ENCODE measurements at regions not wholly inside any gene's neighbourhood (a gene's known extent, or its start where the extent isn't known, plus 50 kb on each side); places are given as distances from the start of the nearest gene placed in this dataset.

- no peaks in the 10 kb centered on the region for H3K27me3 ChIP-seq (ENCODE audit: insufficient read depth in 3 of 3, low read length in 2 of 3)
- H3K27ac ChIP-seq: no peak overlapping the region
- intact Hi-C loops (cut with DNase I): no loop called here
- H3K4me3 ChIP-seq: no peak overlapping the region
- WGBS, 3 donors: 73 to 85% (median 83%) methylated on average over 4 of the region's 4 CpGs
- TF ChIP-seq CTCF (IDR thresholded peaks at IDR 0.05): no peak
- ATAC-seq: no peak
- peaks cover 9% of the 10 kb centered on the region for H3K9me3 ChIP-seq
- no peaks in the 10 kb centered on the region for H3K36me3 ChIP-seq (ENCODE audit: insufficient read depth in 1 of 2, low read depth in 1 of 2)
- DNase-seq: no peak
- H3K4me1 ChIP-seq: no peaks in the 10 kb centered on the region
Observed at GRCh38 chr3:163878396-163878795, 1199.9 kb downstream of the SI start.

- Histone ChIP-seq H3K4me3 (no peak overlapping the region), H3K4me1 (no peaks in the 10 kb centered on the region), H3K9me3 (peaks cover 9% of the 10 kb centered on the region), H3K36me3 (ENCODE audit: insufficient read depth in 1 of 2, low read depth in 1 of 2) (no peaks in the 10 kb centered on the region), H3K27ac (no peak overlapping the region), H3K27me3 (ENCODE audit: insufficient read depth in 3 of 3, low read length in 2 of 3) (no peaks in the 10 kb centered on the region)
- TF ChIP-seq CTCF (IDR thresholded peaks at IDR 0.05): no peak
- no peak for DNase-seq
- ATAC-seq: no peak
- WGBS, 3 donors: 81 to 86% (median 83%) methylated on average over 2 of the region's 2 CpGs
- intact Hi-C loops (cut with DNase I): no loop called here
Observed at GRCh38 chr3:163877805-163878204, 1200.5 kb downstream of the SI start.

- H3K4me1 ChIP-seq: no peaks in the 10 kb centered on the region
- no peaks in the 10 kb centered on the region for H3K9me3 ChIP-seq
- ATAC-seq: no peak
- no peaks in the 10 kb centered on the region for H3K36me3 ChIP-seq (ENCODE audit: insufficient read depth in 1 of 2, low read depth in 1 of 2)
- H3K27ac ChIP-seq: no peak overlapping the region
- no peak overlapping the region for H3K4me3 ChIP-seq
- no peak for DNase-seq
- no peak for TF ChIP-seq CTCF (IDR thresholded peaks at IDR 0.05)
- no peaks in the 10 kb centered on the region for H3K27me3 ChIP-seq (ENCODE audit: insufficient read depth in 3 of 3, low read length in 2 of 3)
- intact Hi-C loops (cut with DNase I): no loop called here
Observed at GRCh38 chr3:163863146-163863545, 1215.2 kb downstream of the SI start.

- Histone ChIP-seq H3K27ac (no peak overlapping the region), H3K4me3 (no peak overlapping the region), H3K9me3 (no peaks in the 10 kb centered on the region), H3K36me3 (ENCODE audit: insufficient read depth in 1 of 2, low read depth in 1 of 2) (no peaks in the 10 kb centered on the region), H3K27me3 (ENCODE audit: insufficient read depth in 3 of 3, low read length in 2 of 3) (no peaks in the 10 kb centered on the region), H3K4me1 (no peaks in the 10 kb centered on the region)
- TF ChIP-seq CTCF (IDR thresholded peaks at IDR 0.05): no peak
- DNase-seq: no peak
- intact Hi-C loops (cut with DNase I): no loop called here
- no peak for ATAC-seq
- 38 to 85% (median 75%) methylated on average over 2 of the region's 2 CpGs for WGBS, 3 donors
Observed at GRCh38 chr3:163852233-163852632, 1226.1 kb downstream of the SI start.

GRCh38 chr3:163838769-163839168 is 1239.5 kb downstream of the SI start:
- 63% methylated on average over 4 of the region's 4 CpGs for WGBS, 3 donors
- TF ChIP-seq CTCF (IDR thresholded peaks at IDR 0.05): no peak
- H3K4me1 ChIP-seq: no peaks in the 10 kb centered on the region
- no peaks in the 10 kb centered on the region for H3K36me3 ChIP-seq (ENCODE audit: insufficient read depth in 1 of 2, low read depth in 1 of 2)
- no peaks in the 10 kb centered on the region for H3K27me3 ChIP-seq (ENCODE audit: insufficient read depth in 3 of 3, low read length in 2 of 3)
- DNase-seq (no peak), ATAC-seq (no peak)
- no peak overlapping the region for H3K27ac ChIP-seq
- no peaks in the 10 kb centered on the region for H3K9me3 ChIP-seq
- no peak overlapping the region for H3K4me3 ChIP-seq
- intact Hi-C loops (cut with DNase I): no loop called here

Data from psoas muscle (tissue), 7 donors.